ENCODE measurements at regions not wholly inside any gene's neighbourhood (a gene's known extent, or its start where the extent isn't known, plus 50 kb on each side); places are given as distances from the start of the nearest gene placed in this dataset.

DNA sequence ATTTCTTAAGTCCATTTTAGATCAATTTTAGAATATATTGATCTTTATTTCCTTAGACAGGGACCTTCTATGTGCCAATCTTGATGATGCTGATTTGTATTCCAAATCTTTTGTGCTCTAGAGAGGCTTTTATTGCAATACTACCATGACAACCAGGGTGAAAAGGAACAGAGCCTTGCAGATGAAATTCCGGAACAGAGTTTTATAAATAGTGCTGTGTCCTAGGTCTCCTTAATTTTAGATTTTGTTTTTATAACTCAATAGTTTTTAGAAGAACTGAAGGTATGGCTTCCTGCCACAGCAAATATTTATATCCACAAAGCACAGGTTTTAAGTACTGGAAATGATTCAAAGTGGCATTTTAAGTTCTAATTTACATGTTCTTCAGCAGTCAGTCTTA lies 160.2 kb downstream of the PMAIP1 start:
- TF ChIP-seq ZNF354C (tag by site-specific recombination; IDR thresholded peaks at IDR 0.05; ENCODE audit: borderline replicate concordance, low read depth) (no peak), ZNF423 (tag by site-specific recombination; IDR thresholded peaks at IDR 0.05) (no peak), HOXA7 (CRISPR knock-in tag; IDR thresholded peaks at IDR 0.05; ENCODE audit: borderline replicate concordance) (no peak), MYNN (tag by site-specific recombination; IDR thresholded peaks at IDR 0.05; ENCODE audit: borderline replicate concordance) (no peak), KLF10 (tag by site-specific recombination; IDR thresholded peaks at IDR 0.05) (no peak), ZIC2 (tag by site-specific recombination; IDR thresholded peaks at IDR 0.05) (no peak), ZNF146 (tag by site-specific recombination; IDR thresholded peaks at IDR 0.05) (no peak), ZNF174 (tag by site-specific recombination; IDR thresholded peaks at IDR 0.05) (no peak), YY1 (tag by site-specific recombination; IDR thresholded peaks at IDR 0.05) (no peak)
- TF ChIP-seq, protein P1, sequence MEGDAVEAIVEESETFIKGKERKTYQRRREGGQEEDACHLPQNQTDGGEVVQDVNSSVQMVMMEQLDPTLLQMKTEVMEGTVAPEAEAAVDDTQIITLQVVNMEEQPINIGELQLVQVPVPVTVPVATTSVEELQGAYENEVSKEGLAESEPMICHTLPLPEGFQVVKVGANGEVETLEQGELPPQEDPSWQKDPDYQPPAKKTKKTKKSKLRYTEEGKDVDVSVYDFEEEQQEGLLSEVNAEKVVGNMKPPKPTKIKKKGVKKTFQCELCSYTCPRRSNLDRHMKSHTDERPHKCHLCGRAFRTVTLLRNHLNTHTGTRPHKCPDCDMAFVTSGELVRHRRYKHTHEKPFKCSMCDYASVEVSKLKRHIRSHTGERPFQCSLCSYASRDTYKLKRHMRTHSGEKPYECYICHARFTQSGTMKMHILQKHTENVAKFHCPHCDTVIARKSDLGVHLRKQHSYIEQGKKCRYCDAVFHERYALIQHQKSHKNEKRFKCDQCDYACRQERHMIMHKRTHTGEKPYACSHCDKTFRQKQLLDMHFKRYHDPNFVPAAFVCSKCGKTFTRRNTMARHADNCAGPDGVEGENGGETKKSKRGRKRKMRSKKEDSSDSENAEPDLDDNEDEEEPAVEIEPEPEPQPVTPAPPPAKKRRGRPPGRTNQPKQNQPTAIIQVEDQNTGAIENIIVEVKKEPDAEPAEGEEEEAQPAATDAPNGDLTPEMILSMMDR (tag by site-specific recombination; IDR thresholded peaks at IDR 0.05), result no peak
- TF ChIP-seq, protein P2, sequence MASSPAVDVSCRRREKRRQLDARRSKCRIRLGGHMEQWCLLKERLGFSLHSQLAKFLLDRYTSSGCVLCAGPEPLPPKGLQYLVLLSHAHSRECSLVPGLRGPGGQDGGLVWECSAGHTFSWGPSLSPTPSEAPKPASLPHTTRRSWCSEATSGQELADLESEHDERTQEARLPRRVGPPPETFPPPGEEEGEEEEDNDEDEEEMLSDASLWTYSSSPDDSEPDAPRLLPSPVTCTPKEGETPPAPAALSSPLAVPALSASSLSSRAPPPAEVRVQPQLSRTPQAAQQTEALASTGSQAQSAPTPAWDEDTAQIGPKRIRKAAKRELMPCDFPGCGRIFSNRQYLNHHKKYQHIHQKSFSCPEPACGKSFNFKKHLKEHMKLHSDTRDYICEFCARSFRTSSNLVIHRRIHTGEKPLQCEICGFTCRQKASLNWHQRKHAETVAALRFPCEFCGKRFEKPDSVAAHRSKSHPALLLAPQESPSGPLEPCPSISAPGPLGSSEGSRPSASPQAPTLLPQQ (tag by site-specific recombination; IDR thresholded peaks at IDR 0.05), result no peak

All from HEK293 (cell line).